Lower lobe of right lung (tissue), 2 donors: ENCODE measurements at regions not wholly inside any gene's neighbourhood (a gene's known extent, or its start where the extent isn't known, plus 50 kb on each side); places are given as distances from the start of the nearest gene placed in this dataset.
A peak's percentile ranks its signal among the peaks of the same experiment; 100 is the strongest.

ENCODE experiments used
- ATAC-seq, 2 donors: fragments of 200-7000 bp; cut with Tn5 transposase; one replicate each; pipeline ENCODE4 v1.9.1; 2020 to 2022; ENCODE audit warnings: mild to moderate bottlenecking in 2 of 2, moderate library complexity in 2 of 2
- DNase-seq: peaks from one replicate; pipeline ENCODE4 v3.0.0-alpha.2; 2020
- H3K27ac ChIP-seq: fragments of 200-600 bp; one replicate; pipeline ENCODE4 v1.8.0; 2022
- H3K27me3 ChIP-seq: fragments of 200-600 bp; one replicate; pipeline ENCODE4 v1.8.0; 2022; ENCODE audit warnings: low read depth
- H3K36me3 ChIP-seq: fragments of 200-600 bp; one replicate; pipeline ENCODE4 v1.8.0; 2022; ENCODE audit warnings: mild to moderate bottlenecking
- H3K4me1 ChIP-seq: fragments of 200-600 bp; one replicate; pipeline ENCODE4 v1.8.0; 2022
- H3K4me3 ChIP-seq: fragments of 200-600 bp; one replicate; pipeline ENCODE4 v1.8.0; 2022; ENCODE audit warnings: mild to moderate bottlenecking
- H3K9me3 ChIP-seq: fragments of 200-600 bp; one replicate; pipeline ENCODE4 v1.8.0; 2022
- intact Hi-C: fragments of 100-400 bp; cut with DNase I; formaldehyde crosslinking; loops from one replicate; pipeline ENCODE4 v1.11.0; 2022
- TF ChIP-seq, protein P1 (sequence below): fragments of 200-600 bp; IDR thresholded peaks from one replicate; pipeline ENCODE4 v1.8.0; 2022; ENCODE audit warnings: antibody characterized with exemption, mild to moderate bottlenecking
- donor health status: DM: no; HTN: yes; CAD: no; lungs with severe emphysema.

GRCh38 chr2:173829727-173830126 lies 135.4 kb downstream of the SP3 start:
- Histone ChIP-seq H3K4me3 (no peak overlapping the region), H3K4me1 (peaks cover 34% of the 10 kb centered on the region), H3K27me3 (no peaks in the 10 kb centered on the region), H3K9me3 (no peaks in the 10 kb centered on the region), H3K27ac (no peak overlapping the region), H3K36me3 (no peaks in the 10 kb centered on the region)
- no peak for DNase-seq
- no peak for ATAC-seq
- intact Hi-C loops = no loop called here
- TF ChIP-seq, protein P1, sequence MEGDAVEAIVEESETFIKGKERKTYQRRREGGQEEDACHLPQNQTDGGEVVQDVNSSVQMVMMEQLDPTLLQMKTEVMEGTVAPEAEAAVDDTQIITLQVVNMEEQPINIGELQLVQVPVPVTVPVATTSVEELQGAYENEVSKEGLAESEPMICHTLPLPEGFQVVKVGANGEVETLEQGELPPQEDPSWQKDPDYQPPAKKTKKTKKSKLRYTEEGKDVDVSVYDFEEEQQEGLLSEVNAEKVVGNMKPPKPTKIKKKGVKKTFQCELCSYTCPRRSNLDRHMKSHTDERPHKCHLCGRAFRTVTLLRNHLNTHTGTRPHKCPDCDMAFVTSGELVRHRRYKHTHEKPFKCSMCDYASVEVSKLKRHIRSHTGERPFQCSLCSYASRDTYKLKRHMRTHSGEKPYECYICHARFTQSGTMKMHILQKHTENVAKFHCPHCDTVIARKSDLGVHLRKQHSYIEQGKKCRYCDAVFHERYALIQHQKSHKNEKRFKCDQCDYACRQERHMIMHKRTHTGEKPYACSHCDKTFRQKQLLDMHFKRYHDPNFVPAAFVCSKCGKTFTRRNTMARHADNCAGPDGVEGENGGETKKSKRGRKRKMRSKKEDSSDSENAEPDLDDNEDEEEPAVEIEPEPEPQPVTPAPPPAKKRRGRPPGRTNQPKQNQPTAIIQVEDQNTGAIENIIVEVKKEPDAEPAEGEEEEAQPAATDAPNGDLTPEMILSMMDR = no peak

DNA sequence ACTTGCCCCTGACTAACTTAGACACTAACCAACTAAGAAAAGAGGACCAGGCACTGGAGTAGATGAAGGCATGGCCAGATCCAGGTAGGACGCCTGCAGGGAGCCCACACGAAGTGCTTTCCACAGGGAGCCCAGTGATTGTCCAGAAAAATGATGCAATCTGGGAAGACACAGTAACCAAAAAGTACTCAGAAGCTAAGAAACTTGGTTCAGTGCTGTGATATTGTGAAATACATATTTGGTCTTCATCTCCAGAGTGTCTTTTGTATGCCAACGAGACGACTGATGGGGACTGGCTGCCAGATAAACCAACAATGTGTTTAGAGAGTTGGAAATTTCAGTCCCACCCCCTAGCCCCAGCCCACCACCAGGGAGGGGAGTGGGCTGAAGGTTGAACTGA lies 135.0 kb downstream of the SP3 start:
- Histone ChIP-seq H3K27me3 (no peaks in the 10 kb centered on the region), H3K4me1 (peaks cover 34% of the 10 kb centered on the region), H3K9me3 (no peaks in the 10 kb centered on the region), H3K27ac (no peak overlapping the region), H3K4me3 (no peak overlapping the region), H3K36me3 (no peaks in the 10 kb centered on the region)
- TF ChIP-seq, protein P1 = no peak
- intact Hi-C loops = no loop called here
- ATAC-seq (peak; percentile 31 to 40), DNase-seq (no peak)

DNA sequence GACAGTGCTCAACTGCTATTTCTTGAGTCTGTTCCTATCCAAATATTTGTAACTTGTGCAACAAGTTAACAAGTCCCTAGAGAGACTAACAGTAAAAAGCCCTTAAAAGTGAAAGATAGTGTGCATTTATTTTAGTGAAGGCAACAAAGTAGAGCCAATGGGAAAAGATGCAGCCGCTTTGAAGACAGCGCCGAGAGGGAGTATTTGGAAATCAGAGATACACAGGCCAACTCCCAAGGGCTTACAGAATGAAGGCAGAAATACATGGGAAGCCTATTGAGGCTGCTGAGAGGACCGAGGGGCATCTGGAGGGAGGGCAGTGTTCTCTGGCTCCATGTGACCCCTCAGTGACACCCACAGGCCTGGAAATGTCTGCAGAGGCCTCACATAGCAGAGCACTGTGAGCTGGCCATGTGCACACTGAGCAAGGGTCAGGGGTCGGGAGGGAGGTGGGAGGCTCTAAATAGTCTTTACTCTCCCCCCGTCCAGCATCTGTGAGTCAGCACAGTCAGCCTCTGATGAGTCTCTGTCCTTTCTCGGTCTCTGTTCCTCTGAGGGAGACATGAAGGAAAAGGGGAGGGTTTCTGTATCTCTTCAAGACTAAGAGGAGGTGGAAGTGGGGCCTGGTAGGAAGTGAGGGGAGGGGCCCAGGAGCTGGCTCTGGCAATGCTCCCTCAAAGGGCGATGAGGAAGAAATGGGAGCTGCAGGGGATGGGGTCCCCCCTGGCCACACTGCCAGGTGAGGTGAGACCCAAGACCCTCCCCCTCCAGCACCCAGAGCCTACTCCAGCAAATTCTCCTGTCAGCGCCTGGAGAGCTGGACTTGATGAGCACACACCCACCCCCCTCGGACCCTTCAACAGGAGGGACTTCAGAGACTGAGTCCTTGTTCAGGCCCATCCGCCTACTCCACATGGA lies 133.6 kb downstream of the SP3 start:
- Histone ChIP-seq H3K27ac (peak overlapping the region; percentile 53), H3K4me3 (no peak overlapping the region), H3K9me3 (no peaks in the 10 kb centered on the region), H3K36me3 (no peaks in the 10 kb centered on the region), H3K27me3 (no peaks in the 10 kb centered on the region), H3K4me1 (peaks cover 34% of the 10 kb centered on the region)
- intact Hi-C loops = no loop called here
- TF ChIP-seq, protein P1 = no peak
- peak; percentile 46 for DNase-seq
- peak; percentile 67 to 83 for ATAC-seq

DNA sequence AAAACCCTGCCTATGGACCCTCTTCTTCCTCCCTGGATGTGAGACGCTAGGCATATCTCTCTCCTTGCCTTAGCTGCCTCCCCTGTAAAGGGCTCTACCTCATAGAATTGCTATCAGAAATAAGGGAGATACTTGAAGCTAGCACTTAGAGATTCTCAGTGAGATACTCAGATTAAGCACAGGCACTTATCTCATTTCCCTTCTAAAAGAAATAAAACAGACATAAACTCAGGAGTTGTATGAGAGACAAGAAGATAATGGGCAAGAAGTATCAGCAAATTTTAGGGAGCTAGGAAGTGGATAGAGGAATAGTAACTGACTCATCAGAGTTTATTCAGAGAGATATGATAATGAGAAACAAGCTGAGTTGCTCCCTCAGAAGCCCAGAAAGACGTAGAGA lies 131.0 kb downstream of the SP3 start:
- ATAC-seq (no peak), DNase-seq (no peak)
- Histone ChIP-seq H3K9me3 (no peaks in the 10 kb centered on the region), H3K27ac (no peak overlapping the region), H3K27me3 (no peaks in the 10 kb centered on the region), H3K36me3 (no peaks in the 10 kb centered on the region), H3K4me1 (peaks cover 27% of the 10 kb centered on the region), H3K4me3 (no peak overlapping the region)
- intact Hi-C loops = no loop called here
- TF ChIP-seq, protein P1 = no peak

DNA sequence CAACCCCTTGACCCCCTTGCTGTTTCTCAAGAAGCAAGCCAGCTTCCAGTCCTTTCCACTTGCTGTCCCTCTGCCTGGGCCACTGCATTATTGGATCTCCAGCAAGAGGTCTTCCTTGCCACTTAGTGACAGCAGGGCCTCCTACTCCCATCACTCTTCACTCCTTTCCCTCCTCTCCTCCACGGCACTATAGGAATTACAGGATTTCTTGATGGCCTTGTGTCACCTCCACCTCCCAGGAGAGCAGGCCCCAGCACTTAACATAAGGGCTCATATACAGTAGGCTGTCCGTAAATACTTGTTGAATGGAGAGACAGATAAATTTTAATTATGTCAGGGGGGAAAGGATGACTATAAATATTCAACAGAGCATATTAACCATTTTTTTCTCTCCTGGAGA lies 129.4 kb downstream of the SP3 start:
- Histone ChIP-seq H3K4me3 (no peak overlapping the region), H3K36me3 (no peaks in the 10 kb centered on the region), H3K9me3 (no peaks in the 10 kb centered on the region), H3K27ac (no peak overlapping the region), H3K4me1 (peaks cover 11% of the 10 kb centered on the region), H3K27me3 (no peaks in the 10 kb centered on the region)
- intact Hi-C loops = no loop called here
- ATAC-seq (no peak), DNase-seq (no peak)
- TF ChIP-seq, protein P1 = no peak
